ENCODE measurements at regions not wholly inside any gene's neighbourhood (a gene's known extent, or its start where the extent isn't known, plus 50 kb on each side); places are given as distances from the start of the nearest gene placed in this dataset.

DNA sequence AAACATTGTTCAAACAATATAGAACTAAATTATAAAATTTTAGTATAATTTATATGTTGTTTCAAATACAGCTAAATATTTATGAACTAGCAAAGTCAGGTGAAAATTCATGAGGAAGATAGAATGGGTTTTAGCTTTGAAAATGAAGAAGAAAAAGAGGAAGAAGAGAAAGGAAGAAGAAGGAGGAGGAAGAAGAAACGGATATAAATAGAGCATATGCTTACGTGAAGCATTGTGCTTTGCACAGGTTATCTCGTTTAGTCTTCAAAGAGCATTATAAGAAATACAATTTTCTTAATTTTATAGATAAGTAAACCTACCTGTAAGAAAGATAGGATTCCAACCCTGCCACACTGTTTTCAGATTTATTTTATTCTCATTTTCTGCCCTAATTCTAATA, 620.6 kb upstream of the DAB2 start:
- H3K27ac ChIP-seq, result no peak overlapping the region

DNA sequence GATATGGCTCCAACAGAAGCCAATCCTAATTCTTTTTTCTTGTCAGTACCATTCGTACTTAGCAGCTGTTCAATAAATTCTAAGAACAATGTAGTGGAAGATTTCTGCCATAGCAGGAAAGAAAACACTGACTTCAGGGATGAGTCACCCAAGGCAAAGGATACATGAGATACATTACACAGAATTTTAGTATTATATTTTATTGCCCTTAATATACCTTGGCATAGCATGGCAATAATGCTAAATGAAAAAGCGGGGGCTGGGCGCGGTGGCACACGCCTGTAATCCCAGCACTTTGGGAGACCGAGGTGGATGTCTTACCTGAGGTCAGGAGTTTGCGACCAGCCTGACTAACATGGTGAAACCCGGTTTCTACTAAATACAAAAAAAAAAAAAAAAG, 619.1 kb upstream of the DAB2 start:
- Histone ChIP-seq H3K36me3 (ENCODE audit: control insufficient read depth, insufficient read depth, low read length) (no peaks in the 10 kb centered on the region), H2AFZ (no peak overlapping the region), H3K27me3 (ENCODE audit: control insufficient read depth, insufficient read depth, low read length) (no peaks in the 10 kb centered on the region), H3K4me2 (ENCODE audit: low read length) (no peak overlapping the region), H3K4me1 (no peaks in the 10 kb centered on the region), H3K79me2 (no peaks in the 10 kb centered on the region), H3K9ac (no peak overlapping the region), H3K9me3 (ENCODE audit: control insufficient read depth, low read length) (no peaks in the 10 kb centered on the region), H3K27ac (no peak overlapping the region), H3K4me3 (ENCODE audit: low read depth, low read length) (no peak overlapping the region)
- TF ChIP-seq, protein P1, sequence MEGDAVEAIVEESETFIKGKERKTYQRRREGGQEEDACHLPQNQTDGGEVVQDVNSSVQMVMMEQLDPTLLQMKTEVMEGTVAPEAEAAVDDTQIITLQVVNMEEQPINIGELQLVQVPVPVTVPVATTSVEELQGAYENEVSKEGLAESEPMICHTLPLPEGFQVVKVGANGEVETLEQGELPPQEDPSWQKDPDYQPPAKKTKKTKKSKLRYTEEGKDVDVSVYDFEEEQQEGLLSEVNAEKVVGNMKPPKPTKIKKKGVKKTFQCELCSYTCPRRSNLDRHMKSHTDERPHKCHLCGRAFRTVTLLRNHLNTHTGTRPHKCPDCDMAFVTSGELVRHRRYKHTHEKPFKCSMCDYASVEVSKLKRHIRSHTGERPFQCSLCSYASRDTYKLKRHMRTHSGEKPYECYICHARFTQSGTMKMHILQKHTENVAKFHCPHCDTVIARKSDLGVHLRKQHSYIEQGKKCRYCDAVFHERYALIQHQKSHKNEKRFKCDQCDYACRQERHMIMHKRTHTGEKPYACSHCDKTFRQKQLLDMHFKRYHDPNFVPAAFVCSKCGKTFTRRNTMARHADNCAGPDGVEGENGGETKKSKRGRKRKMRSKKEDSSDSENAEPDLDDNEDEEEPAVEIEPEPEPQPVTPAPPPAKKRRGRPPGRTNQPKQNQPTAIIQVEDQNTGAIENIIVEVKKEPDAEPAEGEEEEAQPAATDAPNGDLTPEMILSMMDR (IDR thresholded peaks at IDR 0.05), result no peak

More for the DNA sequence above, 620.6 kb upstream of the DAB2 start:
- no peaks in the 10 kb centered on the region for H3K27me3 ChIP-seq (ENCODE audit: control insufficient read depth, insufficient read depth, low read length)
- H3K79me2 ChIP-seq, result no peaks in the 10 kb centered on the region
- H3K4me1 ChIP-seq, result no peaks in the 10 kb centered on the region
- H3K4me3 ChIP-seq (ENCODE audit: low read depth, low read length), result no peak overlapping the region
- H2AFZ ChIP-seq, result no peak overlapping the region
- TF ChIP-seq, protein P1 (IDR thresholded peaks at IDR 0.05), result no peak
- H3K4me2 ChIP-seq (ENCODE audit: low read length), result no peak overlapping the region
- no peaks in the 10 kb centered on the region for H3K36me3 ChIP-seq (ENCODE audit: control insufficient read depth, insufficient read depth, low read length)
- H3K9me3 ChIP-seq (ENCODE audit: control insufficient read depth, low read length), result no peaks in the 10 kb centered on the region
- no peak overlapping the region for H3K9ac ChIP-seq

DNA sequence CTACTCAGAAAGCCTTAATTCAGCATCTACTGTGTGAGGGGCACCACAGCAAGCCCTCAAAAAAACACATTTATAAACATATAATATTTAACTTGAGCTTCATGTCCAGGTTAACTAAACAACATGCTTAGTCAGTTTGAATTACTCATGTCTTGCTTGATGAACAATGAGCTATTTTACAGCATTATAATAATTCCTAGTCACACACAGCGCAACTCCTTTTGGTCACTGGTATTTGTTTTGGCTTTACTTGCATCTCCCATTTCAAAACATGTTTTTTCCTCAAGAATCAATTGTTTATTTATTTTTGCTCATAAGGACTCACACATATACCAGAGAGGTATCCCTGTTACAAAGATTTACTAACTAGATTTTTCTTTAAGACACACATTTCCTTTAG, 616.7 kb upstream of the DAB2 start:
- Histone ChIP-seq H3K9ac (no peak overlapping the region), H3K4me2 (ENCODE audit: low read length) (no peak overlapping the region), H3K79me2 (no peaks in the 10 kb centered on the region), H3K36me3 (ENCODE audit: control insufficient read depth, insufficient read depth, low read length) (no peaks in the 10 kb centered on the region), H3K4me3 (ENCODE audit: low read depth, low read length) (no peak overlapping the region), H2AFZ (no peak overlapping the region), H3K27me3 (ENCODE audit: control insufficient read depth, insufficient read depth, low read length) (no peaks in the 10 kb centered on the region), H3K4me1 (no peaks in the 10 kb centered on the region), H3K27ac (no peak overlapping the region), H3K9me3 (ENCODE audit: control insufficient read depth, low read length) (no peaks in the 10 kb centered on the region)
- TF ChIP-seq, protein P1 (IDR thresholded peaks at IDR 0.05), result no peak

DNA sequence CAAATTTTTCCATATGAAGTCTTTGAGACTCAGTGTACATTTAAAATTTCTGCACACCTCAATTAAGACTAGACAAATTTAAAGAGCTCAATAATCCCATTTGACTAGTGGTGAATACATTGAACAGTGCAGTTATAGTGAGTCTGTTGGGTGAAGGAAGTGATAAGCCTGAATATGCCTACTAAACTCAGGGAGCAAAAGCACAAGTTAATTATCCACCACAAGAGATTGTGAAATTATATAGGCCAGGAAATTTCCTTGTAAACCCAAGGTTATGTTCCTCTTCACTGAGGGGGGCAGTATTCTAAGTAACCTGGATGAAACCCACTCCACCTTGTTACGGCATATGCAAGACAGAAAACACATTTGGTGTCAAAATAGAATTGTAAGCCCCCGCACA, 612.9 kb upstream of the DAB2 start:
- Histone ChIP-seq H3K79me2 (no peaks in the 10 kb centered on the region), H3K36me3 (ENCODE audit: control insufficient read depth, insufficient read depth, low read length) (no peaks in the 10 kb centered on the region), H3K9me3 (ENCODE audit: control insufficient read depth, low read length) (no peaks in the 10 kb centered on the region), H3K9ac (no peak overlapping the region), H3K4me1 (no peaks in the 10 kb centered on the region), H2AFZ (no peak overlapping the region), H3K4me2 (ENCODE audit: low read length) (no peak overlapping the region), H3K27me3 (ENCODE audit: control insufficient read depth, insufficient read depth, low read length) (no peaks in the 10 kb centered on the region), H3K4me3 (ENCODE audit: low read depth, low read length) (no peak overlapping the region), H3K27ac (no peak overlapping the region)
- TF ChIP-seq, protein P1 (IDR thresholded peaks at IDR 0.05), result no peak

DNA sequence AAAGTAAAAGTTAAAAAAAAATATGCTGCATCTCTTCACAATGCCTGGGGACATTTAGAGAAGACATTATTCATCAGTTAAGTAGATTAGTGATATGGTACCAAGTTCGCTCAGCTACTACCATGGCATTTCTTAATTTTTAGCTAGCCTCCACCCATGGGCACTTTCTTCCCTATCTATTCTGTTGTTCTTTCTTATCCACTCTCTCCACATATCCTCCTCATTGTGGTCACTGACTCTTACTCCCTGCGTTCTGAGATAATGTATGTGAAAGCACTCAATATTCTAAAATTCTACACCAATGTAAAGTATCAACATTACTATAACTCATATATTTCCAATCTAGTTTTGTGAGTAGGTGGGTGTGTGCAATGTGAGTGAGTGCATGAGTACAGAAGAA, 609.7 kb upstream of the DAB2 start:
- H3K4me3 ChIP-seq (ENCODE audit: low read depth, low read length), result no peak overlapping the region
- H3K79me2 ChIP-seq, result no peaks in the 10 kb centered on the region
- no peaks in the 10 kb centered on the region for H3K4me1 ChIP-seq
- no peaks in the 10 kb centered on the region for H3K27me3 ChIP-seq (ENCODE audit: control insufficient read depth, insufficient read depth, low read length)
- no peaks in the 10 kb centered on the region for H3K36me3 ChIP-seq (ENCODE audit: control insufficient read depth, insufficient read depth, low read length)
- H3K27ac ChIP-seq, result no peak overlapping the region
- no peak overlapping the region for H2AFZ ChIP-seq
- TF ChIP-seq, protein P1 (IDR thresholded peaks at IDR 0.05), result no peak
- no peak overlapping the region for H3K4me2 ChIP-seq (ENCODE audit: low read length)
- H3K9ac ChIP-seq, result no peak overlapping the region
- no peaks in the 10 kb centered on the region for H3K9me3 ChIP-seq (ENCODE audit: control insufficient read depth, low read length)
